ENCODE measurements at regions not wholly inside any gene's neighbourhood (a gene's known extent, or its start where the extent isn't known, plus 50 kb on each side); places are given as distances from the start of the nearest gene placed in this dataset.

DNA sequence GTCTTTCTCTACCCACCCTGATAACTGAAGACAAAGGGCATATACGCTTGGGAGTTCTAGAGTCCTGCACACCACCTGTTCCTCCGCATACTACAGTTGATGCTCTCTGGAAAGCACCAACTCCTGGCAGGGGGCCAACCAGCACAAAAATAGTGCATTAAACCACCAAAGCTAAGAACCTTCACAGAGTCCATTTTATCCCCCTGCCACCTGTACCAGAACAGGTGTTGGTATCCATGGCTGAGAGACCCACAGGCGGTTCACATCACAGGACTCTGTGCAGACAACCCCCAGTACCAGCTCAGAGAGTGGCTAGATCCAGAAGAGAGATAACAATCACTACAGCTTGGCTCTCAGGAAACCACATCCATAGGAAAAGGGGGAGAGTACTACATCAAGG lies 114.4 kb upstream of the POU1F1 start:
- DNase-seq (ENCODE audit: low spot score) = no peak
- TF ChIP-seq, protein P1, sequence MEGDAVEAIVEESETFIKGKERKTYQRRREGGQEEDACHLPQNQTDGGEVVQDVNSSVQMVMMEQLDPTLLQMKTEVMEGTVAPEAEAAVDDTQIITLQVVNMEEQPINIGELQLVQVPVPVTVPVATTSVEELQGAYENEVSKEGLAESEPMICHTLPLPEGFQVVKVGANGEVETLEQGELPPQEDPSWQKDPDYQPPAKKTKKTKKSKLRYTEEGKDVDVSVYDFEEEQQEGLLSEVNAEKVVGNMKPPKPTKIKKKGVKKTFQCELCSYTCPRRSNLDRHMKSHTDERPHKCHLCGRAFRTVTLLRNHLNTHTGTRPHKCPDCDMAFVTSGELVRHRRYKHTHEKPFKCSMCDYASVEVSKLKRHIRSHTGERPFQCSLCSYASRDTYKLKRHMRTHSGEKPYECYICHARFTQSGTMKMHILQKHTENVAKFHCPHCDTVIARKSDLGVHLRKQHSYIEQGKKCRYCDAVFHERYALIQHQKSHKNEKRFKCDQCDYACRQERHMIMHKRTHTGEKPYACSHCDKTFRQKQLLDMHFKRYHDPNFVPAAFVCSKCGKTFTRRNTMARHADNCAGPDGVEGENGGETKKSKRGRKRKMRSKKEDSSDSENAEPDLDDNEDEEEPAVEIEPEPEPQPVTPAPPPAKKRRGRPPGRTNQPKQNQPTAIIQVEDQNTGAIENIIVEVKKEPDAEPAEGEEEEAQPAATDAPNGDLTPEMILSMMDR (IDR thresholded peaks at IDR 0.05; ENCODE audit: extremely low read depth, missing control alignments) = no peak

DNA sequence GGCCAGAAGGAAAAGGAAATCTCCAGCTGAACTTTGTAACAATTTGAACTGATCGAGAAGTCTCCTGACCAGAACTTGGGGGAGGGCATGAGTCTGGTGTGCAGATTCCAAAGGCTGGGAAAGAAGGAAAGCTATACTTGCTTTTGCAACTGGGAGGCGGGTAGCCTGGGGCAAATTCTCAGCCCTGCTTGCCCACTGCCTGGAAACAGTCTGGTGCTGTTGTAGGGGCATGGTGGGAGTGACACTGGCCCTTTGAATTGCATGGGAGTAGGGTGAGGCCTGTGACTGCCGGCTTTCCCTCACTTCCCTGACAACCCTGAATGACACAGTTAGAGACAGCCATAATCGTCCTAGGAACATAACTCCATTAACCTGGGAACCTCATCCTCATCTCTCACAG lies 114.0 kb upstream of the POU1F1 start:
- no peak for DNase-seq (ENCODE audit: low spot score)
- TF ChIP-seq, protein P1 (IDR thresholded peaks at IDR 0.05; ENCODE audit: extremely low read depth, missing control alignments) = no peak

DNA sequence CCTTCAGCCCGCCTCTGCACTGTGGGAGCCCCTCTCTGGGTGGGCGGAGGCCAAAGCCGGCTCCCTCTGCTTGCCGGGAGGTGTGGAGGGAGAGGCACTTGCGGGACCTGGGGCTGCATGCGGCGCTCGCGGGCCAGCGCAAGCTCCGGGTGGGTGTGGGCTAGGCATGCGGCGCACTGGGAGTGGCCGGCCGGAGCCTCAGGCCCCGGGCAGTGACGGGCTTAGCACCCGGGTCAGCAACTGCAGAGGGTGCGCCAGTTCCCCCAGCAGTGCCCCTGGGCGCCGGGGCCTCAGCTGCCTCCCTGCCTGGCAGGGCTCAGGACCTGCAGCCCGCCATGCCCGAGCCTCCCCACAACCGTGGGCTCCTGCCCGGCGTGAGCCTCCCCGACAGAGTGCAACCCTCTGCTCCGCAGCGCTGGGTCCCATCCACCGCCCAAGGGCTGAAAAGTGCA lies 98.9 kb upstream of the POU1F1 start:
- DNase-seq (ENCODE audit: low spot score) = no peak
- TF ChIP-seq, protein P1 (IDR thresholded peaks at IDR 0.05; ENCODE audit: extremely low read depth, missing control alignments) = no peak

DNA sequence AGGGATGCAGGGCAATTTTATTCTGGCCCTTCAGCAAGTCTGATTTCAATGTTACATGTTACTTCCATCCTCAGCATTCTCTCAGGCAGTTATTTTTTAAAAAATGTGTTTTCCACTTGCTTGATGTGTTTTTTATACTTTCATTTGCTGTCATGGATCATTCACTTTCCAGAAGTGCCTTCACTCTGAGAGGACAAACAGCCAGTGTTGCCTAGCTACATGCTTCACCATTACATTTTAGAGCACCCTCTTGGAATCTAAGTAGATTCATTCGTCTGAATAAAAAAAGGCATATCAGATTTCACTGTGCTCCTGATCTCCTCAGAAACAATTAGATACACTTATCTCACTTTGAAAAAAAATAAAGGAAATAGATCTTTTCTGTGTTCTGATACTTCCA lies 93.6 kb upstream of the POU1F1 start:
- TF ChIP-seq, protein P1 (IDR thresholded peaks at IDR 0.05; ENCODE audit: extremely low read depth, missing control alignments) = no peak
- no peak for DNase-seq (ENCODE audit: low spot score)

DNA sequence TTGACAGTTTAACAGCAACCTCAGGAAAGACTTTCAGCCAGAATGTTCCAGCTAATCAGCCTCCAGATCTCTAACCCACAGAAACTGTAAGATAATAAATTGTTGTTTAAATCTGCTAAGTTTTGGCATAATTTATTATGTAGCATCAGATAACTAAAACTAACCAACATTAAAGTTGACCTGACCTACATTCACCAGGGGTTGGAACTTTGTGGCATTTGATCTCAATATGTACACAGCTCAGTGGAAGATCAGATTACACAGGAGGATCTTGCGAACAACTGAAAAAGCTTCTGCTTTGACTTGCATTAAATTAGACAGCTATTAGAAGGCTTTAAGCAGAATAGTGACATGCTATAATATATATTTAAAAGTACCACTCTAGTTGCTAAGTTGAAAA lies 91.4 kb upstream of the POU1F1 start:
- DNase-seq (ENCODE audit: low spot score) = no peak
- TF ChIP-seq, protein P1 (IDR thresholded peaks at IDR 0.05; ENCODE audit: extremely low read depth, missing control alignments) = no peak

DNA sequence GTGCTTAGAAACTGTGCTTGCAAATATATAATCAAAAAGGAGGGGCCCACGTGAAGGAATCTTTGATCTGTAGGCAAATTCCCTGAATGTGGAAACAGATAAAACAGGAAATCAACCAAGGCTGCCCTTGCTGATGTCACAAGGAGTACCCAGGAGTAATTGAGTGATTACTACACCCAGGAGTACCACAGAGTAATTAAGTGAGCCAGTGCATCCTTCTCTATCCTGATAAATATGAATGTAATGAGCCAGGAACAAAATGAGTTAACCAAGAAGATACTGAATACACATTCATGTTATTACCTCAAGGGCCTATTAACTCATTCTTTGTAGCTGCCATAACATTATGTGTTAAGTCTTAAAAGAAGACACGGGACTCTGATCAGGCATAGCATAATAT lies 87.3 kb upstream of the POU1F1 start:
- DNase-seq (ENCODE audit: low spot score) = no peak
- TF ChIP-seq, protein P1 (IDR thresholded peaks at IDR 0.05; ENCODE audit: extremely low read depth, missing control alignments) = no peak

DNA sequence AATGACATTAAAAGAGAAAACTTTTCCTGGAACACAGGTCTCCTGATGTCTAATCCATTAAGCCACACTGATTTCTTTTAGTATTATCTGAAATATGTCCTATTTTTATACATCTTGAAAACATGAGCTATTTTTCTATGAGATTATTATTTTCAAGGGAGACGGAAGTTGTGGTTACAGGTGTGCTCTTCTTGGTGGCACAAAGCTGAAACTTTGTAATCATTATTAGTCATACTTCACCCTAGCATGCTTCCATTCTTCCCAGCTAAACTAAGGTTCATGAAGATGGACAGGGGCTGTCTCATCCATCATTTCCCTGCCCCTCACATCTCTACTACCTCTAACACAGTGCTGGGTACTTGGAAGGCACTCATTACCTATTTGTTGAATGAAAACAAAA lies 85.6 kb upstream of the POU1F1 start:
- no peak for DNase-seq (ENCODE audit: low spot score)
- TF ChIP-seq, protein P1 (IDR thresholded peaks at IDR 0.05; ENCODE audit: extremely low read depth, missing control alignments) = no peak
